Lower leg skin (tissue), 4 donors: ENCODE measurements at regions not wholly inside any gene's neighbourhood (a gene's known extent, or its start where the extent isn't known, plus 50 kb on each side); places are given as distances from the start of the nearest gene placed in this dataset.

Experiments used
- DNase-seq, 2 donors: peaks; one replicate each; pipeline ENCODE4 v3.0.0-alpha.2; 2019; ENCODE audit warnings: low spot score in 2 of 2
- H3K4me3 ChIP-seq: fragments of 200-600 bp; sonication (generic); 2 replicates; pipeline ENCODE4 v1.5.1; 2017; ENCODE audit warnings: mild to moderate bottlenecking, low read depth; ENCODE audit not compliant: poor library complexity, severe bottlenecking
- POLR2A ChIP-seq, 2 donors: fragments of 450-650 bp; IDR thresholded peaks; one replicate each; pipeline ENCODE4 v1.6.1; 2016 to 2017; ENCODE audit warnings: antibody characterized with exemption in 2 of 2, mild to moderate bottlenecking in 1 of 2, moderate library complexity in 1 of 2
- WGBS, 2 donors: methylation state at CpG; one replicate each; pipeline ENCODE4 v1.1.5; 2018; 5-methylcytosine and 5-hydroxymethylcytosine counted together
- intact Hi-C: fragments of 100-400 bp; cut with DNase I; formaldehyde crosslinking; loops from one replicate; pipeline ENCODE4 v1.15.0; 2023; ENCODE audit warnings: low total_unique reads
- TF ChIP-seq, protein P1 (sequence below), 3 donors: fragments of 450-650 bp; IDR thresholded peaks; one replicate each; pipeline ENCODE4 v1.5.1; 2016; ENCODE audit warnings: antibody characterized with exemption in 3 of 3, mild to moderate bottlenecking in 3 of 3, moderate library complexity in 2 of 3

DNA sequence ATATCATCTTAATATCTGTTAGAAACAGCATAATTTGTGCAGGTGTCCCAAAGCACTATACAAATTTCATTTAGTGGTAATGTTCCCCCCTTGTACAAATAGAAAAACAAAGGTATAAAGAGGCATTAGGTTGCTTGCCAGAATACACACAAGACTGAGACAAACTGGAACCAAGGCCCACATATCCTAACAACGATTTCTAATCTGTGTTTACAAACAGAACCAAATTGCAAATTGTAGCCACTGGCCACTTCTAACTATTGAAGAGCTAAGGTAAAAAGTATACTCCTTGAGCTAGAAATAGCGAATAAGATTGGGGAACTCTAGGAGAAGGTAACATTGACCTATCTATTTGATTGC lies 526.1 kb downstream of the KLF12 start:
- intact Hi-C loops: no loop called here

DNA sequence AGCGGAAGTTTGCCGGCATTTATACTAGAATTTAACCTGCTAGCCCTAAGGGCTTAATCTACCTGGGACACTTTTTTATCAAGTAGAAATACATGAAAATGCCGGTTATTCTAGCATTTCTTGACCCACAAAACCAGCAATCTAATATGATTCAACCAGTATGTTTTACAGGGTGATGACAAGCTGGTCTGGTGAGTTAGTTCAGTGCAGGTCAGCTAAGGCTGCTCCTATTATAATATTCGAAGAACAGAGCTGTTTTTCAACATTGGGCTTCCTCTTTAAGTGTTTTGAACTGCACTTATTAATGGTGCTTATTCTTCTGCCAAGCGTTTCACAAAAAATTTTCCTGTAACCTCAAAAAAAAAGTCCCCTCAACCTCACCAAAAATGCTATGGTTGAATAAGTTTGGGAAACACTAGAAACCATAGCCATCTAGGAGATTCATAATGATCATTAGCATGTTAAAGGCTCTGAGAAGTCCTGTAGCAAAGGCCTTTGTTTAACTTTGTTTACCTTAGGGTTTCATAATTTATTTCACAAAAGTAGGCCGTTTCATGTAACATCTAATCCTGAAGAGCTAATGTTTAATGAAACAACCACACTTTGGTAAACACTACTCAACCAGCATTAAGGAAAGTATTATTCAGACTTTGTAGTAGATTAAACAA lies 526.6 kb downstream of the KLF12 start:
- DNase-seq: no peak
- WGBS, 2 donors: 56 to 60% methylated on average over 6 of the region's 6 CpGs
- intact Hi-C loops: no loop called here
- TF ChIP-seq, protein P1, sequence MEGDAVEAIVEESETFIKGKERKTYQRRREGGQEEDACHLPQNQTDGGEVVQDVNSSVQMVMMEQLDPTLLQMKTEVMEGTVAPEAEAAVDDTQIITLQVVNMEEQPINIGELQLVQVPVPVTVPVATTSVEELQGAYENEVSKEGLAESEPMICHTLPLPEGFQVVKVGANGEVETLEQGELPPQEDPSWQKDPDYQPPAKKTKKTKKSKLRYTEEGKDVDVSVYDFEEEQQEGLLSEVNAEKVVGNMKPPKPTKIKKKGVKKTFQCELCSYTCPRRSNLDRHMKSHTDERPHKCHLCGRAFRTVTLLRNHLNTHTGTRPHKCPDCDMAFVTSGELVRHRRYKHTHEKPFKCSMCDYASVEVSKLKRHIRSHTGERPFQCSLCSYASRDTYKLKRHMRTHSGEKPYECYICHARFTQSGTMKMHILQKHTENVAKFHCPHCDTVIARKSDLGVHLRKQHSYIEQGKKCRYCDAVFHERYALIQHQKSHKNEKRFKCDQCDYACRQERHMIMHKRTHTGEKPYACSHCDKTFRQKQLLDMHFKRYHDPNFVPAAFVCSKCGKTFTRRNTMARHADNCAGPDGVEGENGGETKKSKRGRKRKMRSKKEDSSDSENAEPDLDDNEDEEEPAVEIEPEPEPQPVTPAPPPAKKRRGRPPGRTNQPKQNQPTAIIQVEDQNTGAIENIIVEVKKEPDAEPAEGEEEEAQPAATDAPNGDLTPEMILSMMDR (IDR thresholded peaks at IDR 0.05): no peak
- no peak for TF ChIP-seq POLR2A (IDR thresholded peaks at IDR 0.05)
- no peak overlapping the region for H3K4me3 ChIP-seq

More for the DNA sequence above, 526.1 kb downstream of the KLF12 start:
- no peak for DNase-seq
- no peak overlapping the region for H3K4me3 ChIP-seq
- TF ChIP-seq POLR2A (IDR thresholded peaks at IDR 0.05): no peak
- TF ChIP-seq, protein P1 (IDR thresholded peaks at IDR 0.05): no peak
- whole genome bisulfite sequencing, 2 donors: 46 to 72% methylated on average over 2 of the region's 2 CpGs

DNA sequence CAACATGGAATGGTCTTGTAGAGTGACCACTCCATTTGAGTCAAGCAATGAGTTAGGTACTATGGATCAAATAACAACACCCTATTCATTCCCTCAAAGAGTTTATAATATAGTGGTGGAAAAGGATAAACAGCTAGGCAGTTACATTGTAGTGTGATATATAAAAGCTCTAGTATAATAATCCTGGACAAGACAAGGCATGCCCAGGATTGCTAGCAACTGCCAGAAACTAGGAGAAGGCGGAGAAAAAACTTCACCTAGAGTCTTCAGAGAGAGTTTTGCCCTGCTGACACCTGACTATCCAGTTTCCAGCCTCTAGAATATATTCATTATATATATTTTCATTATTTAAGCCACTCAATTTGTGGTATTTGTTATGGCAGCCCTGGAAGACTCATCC lies 530.6 kb downstream of the KLF12 start:
- no peak for DNase-seq
- 55 to 56% methylated on average over 1 of the region's 1 CpG for WGBS, 2 donors
- H3K4me3 ChIP-seq: no peak overlapping the region
- TF ChIP-seq, protein P1 (IDR thresholded peaks at IDR 0.05): no peak
- TF ChIP-seq POLR2A (IDR thresholded peaks at IDR 0.05): no peak
- intact Hi-C loops: no loop called here

DNA sequence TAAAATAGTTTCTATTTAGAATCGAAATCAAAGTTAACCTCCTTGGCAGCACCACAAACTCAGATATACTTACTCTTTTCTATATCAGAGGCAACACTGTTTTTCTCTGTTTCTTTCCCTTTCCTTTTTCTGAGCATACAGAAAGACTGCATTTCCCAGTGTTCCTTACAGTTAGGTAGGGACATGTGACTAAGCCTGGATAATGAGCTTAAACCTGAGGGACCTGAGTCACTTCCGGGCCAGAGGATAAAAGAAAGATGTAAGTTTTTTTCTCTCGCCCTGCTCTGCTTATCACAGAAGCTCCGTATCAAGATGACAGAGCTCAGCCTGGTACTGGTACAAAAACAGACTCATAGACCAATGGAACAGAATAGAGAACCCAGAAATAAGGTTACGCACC lies 531.9 kb downstream of the KLF12 start:
- 61 to 76% methylated on average over 5 of the region's 5 CpGs for WGBS, 2 donors
- H3K4me3 ChIP-seq: no peak overlapping the region
- no peak for DNase-seq
- intact Hi-C loops: no loop called here
- no peak for TF ChIP-seq POLR2A (IDR thresholded peaks at IDR 0.05)
- TF ChIP-seq, protein P1 (IDR thresholded peaks at IDR 0.05): no peak

DNA sequence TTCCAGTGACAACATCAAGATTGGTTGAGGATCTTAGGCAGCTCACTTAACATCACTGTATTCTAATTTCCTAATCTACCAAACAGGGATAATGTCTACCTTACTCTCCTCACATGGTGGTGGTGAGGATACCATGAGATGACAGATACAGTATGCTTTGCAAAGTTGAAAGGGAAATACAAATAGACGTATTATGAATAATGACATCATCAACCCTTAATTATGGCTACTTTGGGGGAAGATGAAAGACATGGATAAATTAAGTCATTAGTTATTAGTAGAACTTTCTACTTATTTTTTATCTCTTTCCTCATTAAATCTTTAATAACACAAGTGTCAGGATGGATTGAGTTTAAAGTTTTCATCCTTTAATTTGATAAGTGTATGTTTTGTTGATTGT lies 532.5 kb downstream of the KLF12 start:
- intact Hi-C loops: no loop called here
- no peak overlapping the region for H3K4me3 ChIP-seq
- DNase-seq: no peak
- no peak for TF ChIP-seq POLR2A (IDR thresholded peaks at IDR 0.05)
- TF ChIP-seq, protein P1 (IDR thresholded peaks at IDR 0.05): no peak
- WGBS, 2 donors: 73 to 81% methylated on average over 1 of the region's 1 CpG
